ENCODE measurements at regions not wholly inside any gene's neighbourhood (a gene's known extent, or its start where the extent isn't known, plus 50 kb on each side); places are given as distances from the start of the nearest gene placed in this dataset.
"Not testable (repeated sequence)": the region's sequence is repeated elsewhere in the genome, so short reads cannot be mapped to it uniquely, and the experiment has no call there.

DNA sequence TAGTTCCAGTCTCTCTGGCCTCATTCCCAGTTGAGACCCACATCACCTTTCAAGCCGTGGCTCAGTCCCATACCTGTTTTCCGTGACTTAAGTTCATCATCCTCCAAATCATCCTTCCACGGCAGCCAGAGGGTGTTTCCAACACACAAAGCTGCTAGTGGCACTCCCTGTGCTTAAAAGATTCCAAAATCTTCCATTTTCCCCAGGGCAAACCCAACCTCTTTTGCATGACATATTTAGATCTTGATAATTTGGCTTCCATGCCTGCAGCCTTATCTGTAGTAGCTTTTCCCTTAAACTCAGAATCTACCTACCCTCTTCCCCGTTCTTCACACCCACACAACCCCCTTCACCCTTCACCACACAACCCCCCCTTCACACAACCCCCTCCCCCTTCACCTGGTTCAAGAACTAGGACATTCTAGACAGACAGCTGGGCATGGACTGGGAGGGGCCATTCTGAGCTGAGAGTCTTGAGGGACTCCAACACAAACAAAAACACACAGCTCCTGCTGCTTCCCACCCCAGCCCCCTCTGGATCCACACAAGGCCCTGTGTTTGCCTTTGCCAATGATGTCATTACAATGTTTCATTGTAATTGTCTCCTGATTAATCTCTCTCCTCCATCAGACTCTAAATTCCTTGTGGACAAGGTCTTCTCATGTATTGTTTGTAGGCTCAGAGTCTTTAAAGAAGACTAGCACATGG lies 268.2 kb downstream of the SH3GL2 start:
- no peak for DNase-seq

DNA sequence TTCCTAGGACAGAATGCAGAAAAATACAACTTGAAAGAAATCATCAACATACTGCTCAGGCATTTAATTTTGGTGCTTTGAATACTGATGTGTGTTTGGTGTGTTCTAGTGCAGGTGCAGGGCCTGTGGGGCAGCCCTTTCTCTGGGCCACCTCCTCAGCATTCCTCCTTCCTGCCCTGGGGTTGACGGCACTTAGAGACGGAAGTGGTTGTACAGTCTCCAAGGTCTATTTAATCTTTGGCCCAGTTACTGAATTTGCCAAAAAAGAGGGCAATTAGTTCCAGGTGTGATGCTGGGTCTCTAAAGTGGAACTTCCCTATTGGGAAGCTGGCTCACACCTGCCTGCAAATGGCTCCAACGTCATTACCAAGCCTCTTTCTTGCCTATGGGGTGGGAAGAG lies 269.0 kb downstream of the SH3GL2 start:
- no peak for DNase-seq

GRCh38 chr9:17852108-17852507 lies 273.2 kb downstream of the SH3GL2 start:
- no peak for DNase-seq

DNA sequence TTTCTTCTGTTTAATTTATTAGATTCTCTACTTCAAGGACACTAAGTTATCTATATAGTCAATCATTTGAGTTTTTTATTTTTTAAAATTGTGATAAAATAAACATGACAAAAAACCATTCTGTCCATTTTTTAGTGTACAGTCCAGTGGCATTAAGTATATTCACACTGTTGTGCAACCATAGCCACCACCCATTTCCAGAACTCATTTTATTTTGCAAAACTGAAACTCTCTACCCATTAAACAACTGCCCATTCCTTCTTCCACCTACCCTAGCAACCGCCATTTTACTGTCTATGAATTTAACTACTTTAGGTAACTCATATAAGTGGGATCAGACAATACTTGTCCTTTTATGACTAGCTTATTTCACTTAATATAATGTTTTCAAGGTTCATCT lies 275.6 kb downstream of the SH3GL2 start:
- DNase-seq, result no peak

DNA sequence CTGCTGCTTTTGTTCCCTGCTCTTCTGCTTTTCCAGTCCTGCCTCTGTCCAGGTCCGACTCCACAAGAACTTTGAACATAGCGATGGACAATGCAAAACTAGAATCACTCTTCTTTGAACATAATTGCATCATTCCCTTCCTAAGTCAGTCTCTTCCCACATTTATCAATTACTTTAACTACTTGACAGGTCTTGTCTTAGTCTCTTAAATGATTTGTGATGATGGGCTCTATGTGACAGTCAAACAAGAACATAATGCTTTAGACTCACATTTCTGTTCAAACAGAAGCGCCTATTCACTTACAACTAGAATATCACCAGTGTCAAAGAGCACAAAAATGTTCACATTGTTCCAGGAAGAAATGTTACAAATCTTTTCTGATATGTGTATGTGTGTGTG lies 278.1 kb downstream of the SH3GL2 start:
- no peak for DNase-seq

GRCh38 chr9:17859228-17859627 lies 280.4 kb downstream of the SH3GL2 start:
- no peak for DNase-seq

DNA sequence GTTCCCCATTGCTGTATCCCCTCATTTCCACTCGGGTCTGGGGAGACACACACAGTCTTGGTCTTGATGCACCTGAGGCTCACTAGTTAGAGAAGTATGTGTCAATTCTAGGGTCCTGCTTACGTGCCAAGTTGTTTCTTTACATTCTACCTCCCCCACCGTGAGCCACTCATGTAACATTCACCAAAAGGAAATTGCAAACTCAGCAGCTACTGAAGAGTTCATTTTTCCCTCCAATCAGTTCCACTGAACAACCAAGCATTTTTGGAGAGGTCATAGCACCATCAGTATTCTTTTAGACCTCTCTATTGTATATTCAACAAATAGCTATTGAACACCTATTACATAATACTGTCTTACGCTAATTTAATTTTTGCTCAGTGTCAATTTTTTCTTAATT lies 281.1 kb downstream of the SH3GL2 start:
- no peak for DNase-seq

GRCh38 chr9:17862101-17862500 lies 283.2 kb downstream of the SH3GL2 start:
- no peak for DNase-seq

GRCh38 chr9:17862629-17863028 lies 283.8 kb downstream of the SH3GL2 start:
- no peak for DNase-seq

DNA sequence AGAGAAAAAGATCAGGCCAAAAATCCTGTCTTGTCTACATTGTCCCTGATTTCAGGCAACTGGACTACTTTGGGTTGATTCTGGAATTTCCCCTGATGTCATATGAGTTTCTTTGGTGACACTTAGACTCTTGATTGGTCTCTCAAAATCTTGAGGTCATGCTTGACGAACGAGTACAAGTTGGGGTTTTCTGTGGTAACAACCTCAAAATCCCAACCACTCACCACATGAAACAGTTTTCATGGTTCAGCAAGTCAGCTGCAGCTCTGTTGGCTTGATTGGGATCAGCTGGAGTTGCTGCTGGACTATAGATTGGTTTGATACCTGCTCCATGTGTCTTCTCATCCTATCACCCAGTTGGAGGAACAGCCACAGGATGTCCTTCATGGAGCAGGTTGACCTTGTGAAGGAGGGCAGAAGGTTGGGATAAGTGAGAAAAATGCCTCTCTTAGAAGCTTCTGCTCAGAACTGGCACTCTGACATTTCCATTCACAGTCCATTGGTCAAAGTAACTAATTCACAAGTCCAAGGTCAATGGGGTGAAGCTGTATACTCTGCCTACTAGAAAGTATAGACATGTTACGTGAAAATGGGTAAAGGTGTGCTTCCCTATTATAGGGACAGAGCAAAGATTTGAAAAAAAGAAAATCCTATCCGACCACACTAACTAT lies 284.5 kb downstream of the SH3GL2 start:
- DNase-seq, result no peak

- DNase-seq, result no peak
Observed at GRCh38 chr9:17863924-17864323, 285.1 kb downstream of the SH3GL2 start.

DNA sequence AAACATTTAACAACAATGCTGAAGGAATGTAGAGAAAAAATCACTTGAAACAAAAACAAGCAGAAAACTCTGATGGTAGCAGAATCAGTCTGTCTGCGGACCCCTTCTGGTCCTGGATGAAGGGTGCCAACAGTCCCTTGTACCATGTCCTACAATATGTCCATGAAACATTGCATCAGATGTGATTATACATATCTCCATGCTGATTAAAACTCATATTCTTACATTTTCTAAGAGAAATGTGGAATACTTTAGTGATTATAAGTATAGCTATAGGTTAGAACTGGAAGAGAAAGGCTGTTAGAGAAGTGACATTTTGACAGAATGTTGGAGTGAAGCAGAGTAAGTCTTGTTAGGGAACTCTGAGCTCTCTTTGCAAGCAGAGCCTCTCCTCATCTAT lies 286.1 kb downstream of the SH3GL2 start:
- no peak for DNase-seq

- DNase-seq, result no peak
Observed at GRCh38 chr9:17865881-17866280, 287.0 kb downstream of the SH3GL2 start.

GRCh38 chr9:17870722-17871121 lies 291.9 kb downstream of the SH3GL2 start:
- no peak for DNase-seq

GRCh38 chr9:17871213-17871890 lies 292.5 kb downstream of the SH3GL2 start:
- DNase-seq, result no peak

DNA sequence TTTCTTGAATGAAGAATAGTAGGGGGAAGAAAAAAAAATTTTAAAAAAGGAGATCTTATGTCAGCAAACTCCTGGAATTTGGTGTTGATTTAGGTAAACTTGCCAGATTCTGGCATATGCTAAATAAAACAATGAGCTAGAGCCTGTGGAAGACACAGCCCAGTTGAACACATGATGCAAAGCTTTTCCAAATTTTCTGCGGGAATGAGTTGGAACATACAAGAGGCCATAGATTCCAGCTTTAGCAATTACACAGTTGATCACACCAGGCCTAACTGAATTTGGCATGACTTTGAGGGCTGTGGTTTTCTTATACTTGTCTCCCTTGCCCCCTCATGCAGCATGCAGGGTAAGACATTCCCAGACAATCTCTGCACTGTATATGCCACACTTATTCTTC lies 297.0 kb downstream of the SH3GL2 start:
- no peak for DNase-seq

DNA sequence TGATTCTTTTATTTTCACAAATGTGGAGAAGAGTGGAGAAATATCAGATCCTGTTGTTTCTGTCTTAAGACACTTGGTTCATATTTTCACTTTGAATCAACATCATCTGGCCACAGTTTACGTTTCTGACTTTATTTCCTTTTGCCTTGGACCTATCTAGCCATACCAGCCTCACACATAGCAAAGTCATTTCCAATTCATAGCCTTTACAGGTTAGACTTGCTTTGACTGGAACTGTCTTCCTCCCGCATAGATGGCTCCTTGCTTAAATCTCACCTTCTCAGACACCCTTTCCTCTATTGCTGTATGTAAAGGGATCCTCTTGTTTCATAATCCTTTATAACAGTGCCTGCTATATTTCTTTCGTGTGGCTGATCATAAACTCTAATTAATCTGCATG lies 297.8 kb downstream of the SH3GL2 start:
- DNase-seq, result no peak

- no peak for DNase-seq
Observed at GRCh38 chr9:17878810-17879370, 300.0 kb downstream of the SH3GL2 start.

DNA sequence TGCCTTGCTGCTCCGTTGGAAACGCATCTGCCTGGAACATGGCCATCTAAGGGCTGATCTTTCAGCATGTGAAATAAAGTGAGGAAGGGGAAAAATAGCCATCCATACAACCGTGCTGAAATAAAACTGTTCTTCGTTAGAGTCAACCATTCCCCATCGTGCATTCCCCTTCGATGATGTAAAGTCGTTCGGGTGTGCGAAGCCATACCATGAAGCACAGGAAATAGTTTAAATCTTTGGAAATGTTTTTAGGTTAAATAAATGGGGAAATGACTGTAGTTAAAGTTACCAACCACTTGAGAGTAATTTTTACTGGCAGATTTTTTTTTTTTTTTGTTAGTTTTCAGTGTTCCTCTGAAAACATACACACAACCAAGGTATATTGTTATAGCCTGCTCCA lies 302.5 kb downstream of the SH3GL2 start:
- DNase-seq, result no peak

DNA sequence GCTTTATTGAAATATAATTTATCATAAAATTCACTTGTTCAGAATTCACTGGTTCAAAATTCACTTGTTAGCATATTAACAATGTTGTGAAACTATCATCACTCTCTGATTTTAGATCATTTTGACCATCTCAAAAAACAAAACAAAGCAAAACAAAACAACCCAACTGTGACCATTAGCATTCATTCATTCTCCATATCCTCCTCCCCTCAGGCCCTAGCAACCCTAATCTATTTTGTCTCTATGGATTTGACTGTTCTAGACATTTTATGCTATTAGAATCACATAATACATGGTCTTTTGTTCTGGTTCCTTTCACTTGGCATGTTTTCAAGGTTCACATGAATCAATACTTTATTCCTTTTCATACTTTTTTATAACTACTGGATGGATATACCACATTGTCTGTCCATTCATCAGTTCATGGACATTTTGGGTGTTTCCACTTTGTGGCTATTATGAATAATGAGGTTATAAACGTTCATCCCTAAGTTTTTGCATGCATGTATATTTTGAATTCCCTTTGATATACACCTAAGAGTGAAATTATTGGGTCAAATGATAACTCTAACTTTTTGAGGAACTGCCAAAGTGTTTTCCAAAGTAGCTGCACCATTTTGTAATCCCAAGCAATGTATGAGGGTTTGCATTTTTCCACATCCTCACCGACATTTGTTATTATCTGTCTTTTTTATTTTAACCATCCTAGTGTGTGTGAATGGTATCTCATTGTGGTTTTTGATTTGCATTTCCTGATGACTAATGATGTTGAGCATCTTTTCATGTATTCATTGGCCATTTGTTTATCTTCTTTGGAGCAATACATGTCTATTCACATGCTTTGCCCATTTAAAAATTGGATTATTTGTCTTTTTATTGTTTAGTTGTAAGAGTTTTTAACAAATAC lies 304.1 kb downstream of the SH3GL2 start:
- DNase-seq, result no peak

- DNase-seq, result no peak
Observed at GRCh38 chr9:17888066-17888465, 309.2 kb downstream of the SH3GL2 start.

DNA sequence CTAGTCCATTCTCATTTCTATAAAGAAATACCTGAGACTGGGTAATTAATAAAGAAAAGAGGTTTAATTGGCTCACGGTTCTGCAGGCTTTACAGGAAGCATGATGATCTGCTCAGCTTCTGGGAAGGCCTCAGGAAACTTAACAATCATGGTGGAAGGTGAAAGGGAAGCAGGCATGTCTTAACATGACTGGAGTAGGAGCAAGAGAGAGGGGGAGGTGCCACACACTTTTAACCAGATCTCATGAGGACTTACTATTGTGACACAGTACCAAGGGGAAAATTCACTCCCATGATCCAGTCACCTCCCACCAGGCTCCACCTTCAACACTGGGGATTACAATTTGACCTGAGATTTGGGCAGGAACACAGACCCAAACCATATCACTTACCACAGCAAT lies 310.1 kb downstream of the SH3GL2 start:
- not testable (repeated sequence) for DNase-seq

All from CD4-positive, alpha-beta T cell treated with Interleukin-4 for 4 hours (primary cell).